Cardiac fibroblast (primary cell): ENCODE measurements at regions not wholly inside any gene's neighbourhood (a gene's known extent, or its start where the extent isn't known, plus 50 kb on each side); places are given as distances from the start of the nearest gene placed in this dataset.

Source experiments
- DNase-seq, 2 donors: peaks; one replicate each; pipeline versions ENCODE4 v3.0.0 to v3.0.0-alpha.2; 2010; ENCODE audit warnings: low read depth in 2 of 2
- H3K4me3 ChIP-seq, 2 donors: replicated peaks in 1 of 2; 1 replicate in 1 of 2; 2 replicates in 1 of 2; pipeline ENCODE4 v1.5.1; 2011; ENCODE audit warnings: low read depth in 2 of 2, low read length in 2 of 2, mild to moderate bottlenecking in 2 of 2, moderate library complexity in 1 of 2
- CTCF ChIP-seq: IDR thresholded peaks from one replicate; pipeline ENCODE4 v1.5.1; 2011; ENCODE audit warnings: low read depth, mild to moderate bottlenecking, low read length, inconsistent platforms

GRCh38 chr15:35629766-35630165 lies 83.8 kb upstream of the DPH6 start:
- no peak for TF ChIP-seq CTCF
- H3K4me3 ChIP-seq = no peak overlapping the region
- no peak for DNase-seq

GRCh38 chr15:35630532-35630931 lies 84.6 kb upstream of the DPH6 start:
- H3K4me3 ChIP-seq = no peak overlapping the region
- DNase-seq = peak; percentile 66 to 72
- no peak for TF ChIP-seq CTCF

- no peak overlapping the region for H3K4me3 ChIP-seq
- TF ChIP-seq CTCF = no peak
- DNase-seq = no peak
These were observed 85.0 kb upstream of the DPH6 start for GRCh38 chr15:35630985-35631384.

GRCh38 chr15:35633677-35634076 lies 87.7 kb upstream of the DPH6 start:
- TF ChIP-seq CTCF = no peak
- H3K4me3 ChIP-seq = no peak overlapping the region

GRCh38 chr15:35646790-35647189 lies 100.8 kb upstream of the DPH6 start:
- no peak for TF ChIP-seq CTCF
- H3K4me3 ChIP-seq = no peak overlapping the region
- DNase-seq = no peak

More at GRCh38 chr15:35633677-35634076, 87.7 kb upstream of the DPH6 start:
- no peak for DNase-seq

GRCh38 chr15:35647303-35647702 lies 101.3 kb upstream of the DPH6 start:
- DNase-seq = no peak
- no peak for TF ChIP-seq CTCF
- no peak overlapping the region for H3K4me3 ChIP-seq

GRCh38 chr15:35648941-35649340 lies 103.0 kb upstream of the DPH6 start:
- TF ChIP-seq CTCF = no peak
- H3K4me3 ChIP-seq = no peak overlapping the region
- DNase-seq = no peak
